GM18520 (cell line): ENCODE measurements at regions not wholly inside any gene's neighbourhood (a gene's known extent, or its start where the extent isn't known, plus 50 kb on each side); places are given as distances from the start of the nearest gene placed in this dataset.

Experiments used
- ATAC-seq: cut with Tn5 transposase; IDR thresholded peaks from one replicate; pipeline ENCODE4 v1.9.1; 2021; ENCODE audit not compliant: unreplicated experiment

DNA sequence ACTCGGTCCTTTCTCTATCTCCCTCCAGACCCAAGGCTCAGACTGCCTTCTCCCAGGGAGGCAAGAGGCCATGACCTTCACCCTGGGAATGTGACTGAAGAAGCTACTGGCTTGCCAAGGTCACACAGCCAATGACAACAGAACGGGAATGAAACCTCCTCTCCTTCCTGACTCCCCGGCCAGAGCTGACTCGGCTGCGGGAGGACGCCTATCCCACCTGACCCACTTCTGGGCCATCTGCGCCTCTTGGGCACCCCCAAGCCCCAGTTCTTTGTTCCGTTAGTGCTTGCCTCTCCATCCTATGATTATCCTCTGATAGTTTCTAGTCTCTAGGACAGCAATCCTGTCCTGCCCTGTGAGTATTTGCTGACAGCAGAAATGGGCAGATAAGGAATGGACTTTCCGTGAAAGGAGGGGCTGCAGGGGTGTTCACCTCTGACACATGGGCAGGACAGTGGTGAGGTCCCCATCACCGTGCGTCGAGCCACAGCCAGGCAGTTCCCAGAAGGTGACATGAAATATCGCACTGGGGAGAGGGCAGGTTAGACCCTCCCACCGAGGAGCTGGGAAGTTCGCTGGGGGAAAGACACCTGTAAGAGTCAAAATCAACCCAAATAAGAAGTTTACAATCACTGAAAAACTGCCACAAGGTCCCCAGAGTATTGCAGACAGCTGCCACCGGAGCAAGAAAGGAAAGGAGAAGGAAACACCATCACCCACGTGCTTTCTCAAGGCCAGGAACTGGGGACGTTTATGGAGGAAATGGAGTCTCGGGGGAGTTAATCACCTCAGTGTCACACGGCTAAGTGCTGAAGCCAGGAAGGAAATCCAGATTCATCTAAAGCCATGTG, 63.0 kb downstream of the INSIG1 start:
- no peak for ATAC-seq

GRCh38 chr7:155361346-155361680, 63.6 kb downstream of the INSIG1 start:
- no peak for ATAC-seq

DNA sequence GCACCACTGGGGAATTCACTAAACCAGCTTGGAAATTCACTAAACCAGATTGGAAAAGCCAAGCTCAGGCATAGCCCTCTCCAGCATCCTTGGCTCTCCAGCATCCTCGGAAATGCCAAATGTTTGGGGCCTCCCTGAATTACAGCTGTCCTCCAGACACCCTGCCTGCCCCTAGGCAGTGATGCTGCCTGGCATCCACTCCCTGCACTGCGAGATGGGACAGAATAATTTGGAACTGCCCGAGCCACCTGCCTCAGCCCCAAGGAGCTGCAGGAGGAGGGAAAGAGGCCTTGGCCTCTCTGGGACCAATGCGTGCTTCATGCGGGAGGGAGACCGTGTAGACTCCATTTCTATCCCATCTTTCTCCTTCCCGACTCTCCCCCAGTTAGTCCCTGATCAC, 64.3 kb downstream of the INSIG1 start:
- ATAC-seq = no peak

GRCh38 chr7:155362380-155363145, 64.9 kb downstream of the INSIG1 start:
- no peak for ATAC-seq

- ATAC-seq = no peak
Observed at GRCh38 chr7:155363146-155363539, 65.5 kb downstream of the INSIG1 start.

DNA sequence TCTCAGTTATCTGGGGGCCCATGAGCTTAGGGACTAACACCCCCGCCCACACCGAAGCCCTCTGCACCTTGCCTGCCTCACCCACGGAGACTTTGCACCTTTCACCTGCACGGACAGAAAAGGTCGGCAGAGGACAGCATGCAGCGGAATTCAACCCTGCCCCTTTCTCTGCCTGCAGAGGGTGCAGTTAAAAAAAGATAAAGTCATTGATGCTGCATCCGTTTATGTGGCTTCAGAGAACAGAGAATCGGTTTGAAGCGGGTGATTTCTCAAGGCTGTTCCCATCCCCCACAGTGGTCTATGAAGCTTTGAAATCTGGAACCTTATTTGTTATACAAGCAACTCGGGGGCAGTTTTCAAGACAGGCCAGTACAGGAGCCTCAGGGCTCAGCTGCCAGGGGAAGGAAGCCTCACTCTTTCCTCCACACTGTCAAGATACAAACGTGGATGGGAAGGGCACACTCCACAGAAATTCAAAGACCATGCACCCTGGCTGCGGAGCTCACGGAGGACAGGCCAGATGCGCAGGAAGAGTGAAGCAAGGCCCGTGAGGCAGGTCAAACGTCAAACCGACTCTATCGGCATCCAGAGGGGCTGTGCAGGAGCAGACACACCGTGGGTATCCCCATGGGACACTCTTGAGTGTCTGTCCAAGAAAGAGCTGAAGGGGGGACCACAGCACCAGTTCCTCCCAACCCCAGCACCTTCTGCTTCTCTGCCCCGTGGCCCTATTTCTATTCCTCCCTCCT, 66.3 kb downstream of the INSIG1 start:
- ATAC-seq = no peak

DNA sequence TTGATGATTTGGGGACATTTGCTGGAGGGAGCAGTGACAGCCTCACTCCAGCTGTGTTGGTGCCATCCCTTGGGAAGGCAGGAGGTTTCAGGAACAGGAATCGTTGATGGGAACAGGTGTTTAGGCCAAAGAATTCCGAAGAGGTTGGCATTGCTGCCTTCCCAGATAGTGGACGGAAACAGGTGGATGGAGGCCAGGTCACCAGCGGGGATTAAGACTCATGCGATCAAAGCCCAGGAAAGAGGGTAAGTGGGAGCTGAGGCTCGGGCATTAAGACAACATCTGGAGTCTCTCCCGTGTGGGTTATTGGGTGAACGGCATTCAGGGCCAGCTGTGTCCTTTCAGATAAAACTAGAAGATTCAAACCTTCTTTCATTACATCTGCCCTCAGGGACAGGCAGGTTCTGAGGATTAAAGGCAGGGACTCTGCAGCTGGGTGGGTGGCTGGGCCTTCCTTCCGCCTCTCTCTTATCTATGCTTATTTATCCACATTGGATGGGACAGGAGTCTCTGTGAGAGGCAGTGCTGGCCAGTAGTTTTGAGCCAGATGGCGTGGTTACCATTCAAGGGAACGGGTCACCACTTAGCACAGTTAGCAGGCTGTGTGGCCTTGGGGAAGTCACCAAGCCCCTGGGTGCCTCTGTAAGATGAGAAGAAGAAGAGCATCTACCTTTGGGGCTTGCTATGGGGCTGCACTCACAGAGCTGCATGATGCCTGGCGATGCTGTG, 67.6 kb downstream of the INSIG1 start:
- ATAC-seq = no peak

DNA sequence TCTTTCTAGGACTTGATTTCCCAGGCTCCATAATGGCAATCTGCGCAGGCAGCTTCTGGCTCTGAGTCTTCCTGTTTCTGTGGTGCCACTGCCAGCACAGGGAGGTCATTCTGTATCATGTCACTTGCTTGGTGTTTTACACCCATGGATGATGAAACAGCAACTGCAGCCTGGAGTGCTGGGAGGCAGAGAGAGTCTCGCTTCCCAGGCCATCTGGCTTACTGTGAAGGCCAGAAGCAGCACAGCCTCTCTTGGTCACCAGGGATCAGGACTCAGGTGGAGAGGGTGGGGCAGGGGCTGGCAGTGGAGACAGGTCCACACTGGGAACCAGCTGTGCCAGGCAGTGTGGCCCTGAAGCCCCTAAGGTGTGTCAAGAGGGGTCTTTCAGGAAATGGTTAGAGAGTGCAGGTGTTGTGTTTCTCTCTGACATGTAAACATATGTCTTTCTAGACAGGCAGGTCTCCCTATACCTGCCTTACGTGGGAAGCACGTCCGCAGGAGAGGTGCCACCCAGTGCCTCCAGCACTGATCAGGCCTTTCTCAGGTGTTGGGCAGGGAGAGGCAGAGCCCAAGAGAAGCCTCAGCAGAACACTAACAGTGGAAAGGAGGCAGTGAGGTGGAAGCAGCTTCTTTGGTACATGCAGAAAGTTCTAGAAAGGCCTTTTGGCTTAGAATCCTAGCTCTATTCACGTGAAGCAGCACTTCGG, 71.4 kb downstream of the INSIG1 start:
- no peak for ATAC-seq

GRCh38 chr7:155369766-155370165, 72.1 kb downstream of the INSIG1 start:
- ATAC-seq = no peak

GRCh38 chr7:155371331-155371883, 73.7 kb downstream of the INSIG1 start:
- ATAC-seq = no peak

- ATAC-seq = no peak
Observed at GRCh38 chr7:155371884-155372781, 74.5 kb downstream of the INSIG1 start.

- ATAC-seq = no peak
Observed at GRCh38 chr7:155372782-155373358, 75.2 kb downstream of the INSIG1 start.

DNA sequence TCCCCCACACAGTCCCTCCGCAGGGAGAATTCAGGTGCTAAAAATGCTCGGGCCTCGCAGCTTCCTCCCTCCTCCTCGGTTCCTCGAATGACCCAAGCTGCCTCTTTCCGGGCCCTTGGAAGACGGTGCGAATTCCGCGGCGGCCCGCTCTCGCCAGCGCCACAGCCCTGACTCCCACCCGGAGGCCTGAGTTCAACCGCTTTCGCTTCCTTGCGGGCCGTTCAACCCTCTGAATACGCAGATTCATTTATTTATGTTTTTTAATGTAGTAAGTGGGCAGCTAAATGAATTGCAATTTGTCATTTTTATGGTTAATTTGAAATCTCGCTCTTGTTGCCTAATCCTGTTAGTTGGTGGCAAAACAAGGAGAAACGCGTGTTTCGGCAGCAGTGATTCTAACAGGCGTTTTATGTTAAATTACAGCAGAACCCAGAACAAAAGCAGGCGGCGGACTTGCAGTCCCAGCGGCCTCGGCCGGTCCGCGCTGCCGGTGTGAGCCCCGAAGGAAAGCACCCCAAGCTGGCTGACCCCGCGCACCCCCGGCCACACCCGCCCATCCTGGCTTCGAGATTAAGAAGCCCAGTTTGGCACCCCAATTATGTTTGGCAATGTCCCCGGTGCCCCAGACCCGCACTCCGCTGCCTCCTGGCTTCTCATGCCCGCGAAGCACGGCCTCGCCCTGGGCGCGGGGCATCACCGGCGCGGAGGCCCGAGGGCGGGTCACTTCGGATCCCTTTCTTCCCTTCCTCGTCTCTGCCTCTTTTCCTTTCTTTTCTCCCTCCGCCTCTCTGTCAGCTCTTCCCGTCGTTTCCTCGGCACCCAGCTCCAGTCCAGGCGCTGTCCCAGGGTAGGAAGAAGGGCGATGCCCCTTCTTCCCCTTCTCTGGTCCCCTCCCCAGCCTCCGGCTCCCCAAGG, 75.9 kb downstream of the INSIG1 start:
- no peak for ATAC-seq

DNA sequence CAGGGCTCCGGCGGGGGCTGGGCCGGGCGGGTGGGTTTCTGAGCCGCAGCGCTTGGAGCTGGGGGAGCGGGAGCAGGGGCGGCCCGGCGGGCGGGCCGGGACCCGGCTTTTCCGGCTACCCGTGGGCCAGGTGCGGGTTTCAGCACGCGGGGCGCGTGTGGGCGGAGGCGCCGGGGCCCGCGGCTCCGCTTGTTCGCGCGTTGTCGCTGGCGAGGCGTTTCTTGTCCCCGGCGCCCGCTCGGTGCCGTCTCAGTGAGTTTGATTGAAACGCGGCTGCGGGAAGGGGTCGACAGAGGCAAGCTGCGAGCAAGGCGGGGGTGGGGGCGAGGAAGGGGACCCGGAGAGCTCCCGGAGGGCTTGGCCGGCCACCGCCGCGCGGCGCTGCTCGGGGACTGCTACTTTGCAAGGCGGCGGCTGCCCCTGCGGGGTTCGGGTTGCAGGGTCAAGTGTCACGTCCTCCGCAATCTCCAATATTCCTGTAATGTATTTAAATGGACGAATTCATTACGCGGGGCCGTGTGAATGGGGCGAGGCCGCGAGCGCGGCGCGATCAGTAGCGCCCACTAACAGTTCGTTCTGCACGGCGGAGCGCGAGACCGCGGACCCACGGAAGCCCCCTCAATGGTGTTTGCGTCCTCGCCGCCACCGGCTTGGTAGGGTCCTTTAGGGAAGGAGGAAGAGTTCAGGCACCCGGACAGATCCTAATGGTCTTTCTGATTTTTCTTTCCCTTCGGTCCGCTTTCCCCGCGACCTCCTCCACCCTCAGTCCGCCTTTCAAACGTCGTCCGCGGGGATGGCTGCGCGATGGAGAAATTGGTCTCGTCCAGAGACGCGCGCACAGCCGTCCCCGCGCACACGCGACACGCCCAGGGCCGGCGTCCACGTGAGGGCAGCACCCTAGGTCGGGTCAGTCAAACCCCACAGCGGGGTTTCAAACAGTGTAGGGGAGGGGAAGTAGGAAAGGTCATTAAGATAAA, 76.9 kb downstream of the INSIG1 start:
- no peak for ATAC-seq

DNA sequence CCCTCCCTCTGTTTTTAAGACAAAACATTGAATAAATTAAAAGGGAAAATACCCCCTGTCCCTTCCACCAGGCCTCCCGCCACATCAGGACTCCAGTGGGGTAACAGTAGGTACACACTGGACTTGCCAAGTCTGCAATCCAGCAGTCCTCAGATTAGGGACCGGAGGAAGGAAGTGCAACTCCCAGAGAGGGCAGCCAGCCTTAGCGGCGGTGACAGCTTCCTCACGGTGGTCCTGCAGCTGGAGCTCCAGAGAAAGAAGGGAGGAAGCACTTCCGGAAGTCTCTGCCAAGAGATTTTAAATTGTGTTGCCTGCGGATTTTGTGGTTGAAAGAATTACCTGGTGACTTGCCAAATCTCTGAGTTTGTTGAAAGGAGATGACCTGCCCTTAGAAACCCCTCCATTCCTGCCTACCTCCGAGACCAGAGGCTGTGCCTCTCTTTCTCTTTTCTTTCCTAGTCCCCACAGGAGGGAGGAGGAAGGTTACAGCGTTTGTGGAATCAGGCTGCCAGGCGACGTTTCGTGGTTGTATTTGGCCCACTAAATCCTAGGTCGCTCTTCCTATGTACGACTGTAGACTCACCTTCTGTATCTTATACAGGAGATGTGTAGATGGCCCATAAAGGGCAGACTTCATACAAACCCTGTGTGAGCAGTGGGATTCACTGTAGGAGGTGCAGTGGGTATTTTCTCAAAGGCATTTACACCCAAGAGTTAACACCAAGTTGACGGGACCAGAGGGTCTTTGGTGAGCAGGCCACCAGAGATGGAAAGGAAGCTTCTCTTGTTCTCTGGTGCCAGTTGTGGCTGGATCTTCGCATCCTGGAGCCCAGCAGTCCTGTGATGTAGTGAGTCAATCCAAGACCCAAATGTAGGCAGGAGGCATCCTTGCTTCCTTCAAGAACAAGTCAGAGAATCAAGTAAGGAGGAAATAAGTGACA, 77.9 kb downstream of the INSIG1 start:
- ATAC-seq = no peak
